ENCODE measurements at regions not wholly inside any gene's neighbourhood (a gene's known extent, or its start where the extent isn't known, plus 50 kb on each side); places are given as distances from the start of the nearest gene placed in this dataset.

- no peak for TF ChIP-seq CTCF (conservative IDR thresholded peaks at IDR 0.05; ENCODE audit: low read depth, low read length)
Observed at GRCh38 chr12:108410689-108411088, 71.6 kb upstream of the CMKLR1 start.

GRCh38 chr12:108409481-108409880, 70.4 kb upstream of the CMKLR1 start:
- H3K4me3 ChIP-seq (ENCODE audit: low read length) = no peak overlapping the region
- no peak for TF ChIP-seq CTCF (conservative IDR thresholded peaks at IDR 0.05; ENCODE audit: low read depth, low read length)
- DNase-seq (ENCODE audit: low read depth) = no peak

More at GRCh38 chr12:108410689-108411088, 71.6 kb upstream of the CMKLR1 start:
- no peak overlapping the region for H3K4me3 ChIP-seq (ENCODE audit: low read length)
- DNase-seq (ENCODE audit: low read depth) = no peak

GRCh38 chr12:108403952-108404351, 64.8 kb upstream of the CMKLR1 start:
- no peak for TF ChIP-seq CTCF (conservative IDR thresholded peaks at IDR 0.05; ENCODE audit: low read depth, low read length)
- H3K4me3 ChIP-seq (ENCODE audit: low read length) = no peak overlapping the region
- no peak for DNase-seq (ENCODE audit: low read depth)

GRCh38 chr12:108401964-108402363, 62.9 kb upstream of the CMKLR1 start:
- no peak for TF ChIP-seq CTCF (conservative IDR thresholded peaks at IDR 0.05; ENCODE audit: low read depth, low read length)
- no peak for DNase-seq (ENCODE audit: low read depth)
- H3K4me3 ChIP-seq (ENCODE audit: low read length) = no peak overlapping the region

GRCh38 chr12:108400900-108401480, 61.9 kb upstream of the CMKLR1 start:
- H3K4me3 ChIP-seq (ENCODE audit: low read length) = no peak overlapping the region
- TF ChIP-seq CTCF (conservative IDR thresholded peaks at IDR 0.05; ENCODE audit: low read depth, low read length) = no peak
- no peak for DNase-seq (ENCODE audit: low read depth)

- H3K4me3 ChIP-seq (ENCODE audit: low read length) = no peak overlapping the region
- TF ChIP-seq CTCF (conservative IDR thresholded peaks at IDR 0.05; ENCODE audit: low read depth, low read length) = no peak
Observed at GRCh38 chr12:108400481-108400880, 61.4 kb upstream of the CMKLR1 start.

GRCh38 chr12:108400056-108400455, 60.9 kb upstream of the CMKLR1 start:
- TF ChIP-seq CTCF (conservative IDR thresholded peaks at IDR 0.05; ENCODE audit: low read depth, low read length) = no peak
- H3K4me3 ChIP-seq (ENCODE audit: low read length) = no peak overlapping the region
- DNase-seq (ENCODE audit: low read depth) = no peak

More at GRCh38 chr12:108400481-108400880, 61.4 kb upstream of the CMKLR1 start:
- no peak for DNase-seq (ENCODE audit: low read depth)
